Esophagus mucosa (tissue), 1 donor: ENCODE measurements at regions not wholly inside any gene's neighbourhood (a gene's known extent, or its start where the extent isn't known, plus 50 kb on each side); places are given as distances from the start of the nearest gene placed in this dataset.
"Not testable (repeated sequence)": the region's sequence is repeated elsewhere in the genome, so short reads cannot be mapped to it uniquely, and the experiment has no call there.

Experiments used
- ATAC-seq: fragments of 200-7000 bp; cut with Tn5 transposase; one replicate; pipeline ENCODE4 v1.9.1; 2020
- donor health status: DM: yes; HTN: yes; CAD: no.

DNA sequence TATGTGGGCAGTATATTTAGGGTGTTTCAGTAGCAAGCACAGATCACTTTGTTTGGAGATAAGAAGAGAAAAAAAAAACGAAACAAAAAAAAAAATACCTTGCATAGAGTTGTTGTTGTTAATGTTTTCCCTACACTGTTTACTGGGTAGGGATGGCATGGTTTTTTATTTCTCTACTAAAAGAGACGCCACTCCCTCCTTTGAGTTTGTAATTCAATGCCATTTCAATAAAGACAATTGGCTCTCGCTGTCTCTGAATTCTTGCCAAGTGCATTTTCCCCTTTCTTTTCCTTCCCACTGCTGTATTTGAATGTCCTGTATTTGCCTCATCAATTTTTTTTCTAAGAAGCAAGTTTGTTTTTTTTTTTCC lies 213.9 kb upstream of the UBASH3B start:
- no peak for ATAC-seq

DNA sequence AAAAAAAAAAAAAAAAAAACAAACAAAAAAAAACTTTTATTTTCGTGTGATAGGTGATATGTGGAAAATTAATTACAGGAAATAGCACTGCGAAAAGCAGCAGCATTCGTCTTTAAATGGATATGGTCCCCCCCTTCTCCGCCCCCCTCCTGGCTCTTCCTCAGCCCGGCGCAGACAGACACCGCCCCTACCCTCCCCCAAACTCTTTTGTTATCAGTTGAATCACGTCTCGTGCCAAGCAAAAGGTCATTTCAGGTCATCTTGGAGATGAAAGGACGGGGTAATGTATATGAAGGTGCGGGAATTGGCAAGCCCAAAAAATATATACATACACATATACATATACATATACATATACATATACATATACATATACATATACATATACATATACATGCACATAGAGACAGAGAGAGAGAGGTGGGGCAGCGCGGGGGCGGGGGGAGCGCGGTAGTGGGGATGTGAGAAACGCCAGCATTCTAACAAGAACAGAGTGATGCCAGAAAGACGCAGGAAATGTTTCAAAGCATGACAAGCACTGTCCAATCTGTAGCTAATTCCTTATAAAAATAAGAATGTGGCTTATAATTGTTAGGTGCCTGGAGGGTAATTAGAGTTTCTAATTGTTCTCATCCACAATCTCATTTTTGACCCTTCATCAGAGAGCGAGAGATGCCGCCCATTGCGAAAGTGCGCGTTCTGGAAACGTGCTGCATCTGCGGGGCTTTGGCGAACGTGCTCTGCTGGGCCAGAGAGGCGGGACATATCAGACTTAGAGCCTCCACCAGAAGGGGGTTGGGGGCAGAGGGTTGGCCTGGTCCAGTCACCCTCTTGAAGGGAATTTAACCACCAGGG lies 214.5 kb upstream of the UBASH3B start:
- ATAC-seq, result no peak

DNA sequence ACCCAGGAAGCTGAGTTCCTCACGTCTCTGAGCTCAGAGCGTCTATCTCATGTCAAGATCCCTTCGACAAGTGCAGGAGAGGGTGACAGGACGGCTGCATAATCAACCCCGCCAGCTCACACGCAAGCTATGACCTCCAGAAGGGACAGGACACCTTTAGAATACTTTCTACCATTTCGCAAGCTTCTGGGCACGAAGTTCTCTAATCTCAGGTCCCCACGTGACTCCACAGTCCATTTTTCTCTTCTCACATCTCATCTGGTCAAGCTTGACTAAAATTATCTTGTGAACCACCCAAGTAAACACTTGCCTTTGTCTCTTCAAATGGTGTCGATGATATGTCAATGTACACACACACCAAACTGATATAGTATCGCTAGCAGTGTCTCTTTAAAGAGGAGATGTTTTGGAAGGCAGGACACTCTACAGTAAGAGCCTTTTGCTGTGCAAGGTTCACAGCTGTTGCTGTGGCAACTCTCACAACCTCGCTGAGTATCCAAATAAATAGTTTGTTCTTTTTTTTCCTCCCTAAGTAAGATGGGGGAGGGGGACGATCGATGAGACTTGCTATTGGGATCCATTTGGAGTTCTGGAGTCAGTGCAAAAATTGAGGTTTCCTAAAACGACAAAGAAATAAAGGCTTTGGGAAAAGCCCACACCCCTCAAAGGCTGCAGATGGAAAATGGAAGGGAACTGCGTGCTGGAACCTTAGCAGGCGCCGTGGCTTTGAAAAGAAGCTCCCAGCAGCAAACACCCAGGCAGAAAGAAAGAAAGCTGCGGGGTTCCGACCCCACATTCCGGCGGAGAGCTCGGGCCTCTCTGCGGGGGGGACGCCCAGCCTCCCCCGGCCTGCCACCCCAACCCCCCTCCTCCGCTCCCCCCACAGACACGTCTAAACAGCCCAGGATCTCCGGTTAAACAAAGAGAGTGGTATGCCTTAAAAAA lies 215.4 kb upstream of the UBASH3B start:
- no peak for ATAC-seq

DNA sequence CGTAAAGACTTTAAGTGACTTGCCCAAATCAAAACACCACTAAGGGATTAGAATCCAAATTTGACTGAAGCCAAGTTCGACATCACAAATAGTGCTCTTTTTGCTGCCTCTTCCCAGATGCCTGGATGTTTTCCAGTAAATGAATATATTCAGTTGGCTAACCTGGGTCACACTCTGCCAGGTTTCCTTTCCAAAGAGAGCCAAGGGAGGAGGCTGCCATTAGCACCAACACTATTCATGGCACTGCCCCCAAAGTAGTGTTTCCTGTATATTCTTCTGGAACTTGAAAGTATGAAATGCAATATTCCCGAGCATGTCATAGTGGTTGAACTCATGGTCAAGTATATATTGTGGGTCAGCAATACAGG lies 219.3 kb upstream of the UBASH3B start:
- ATAC-seq, result no peak

DNA sequence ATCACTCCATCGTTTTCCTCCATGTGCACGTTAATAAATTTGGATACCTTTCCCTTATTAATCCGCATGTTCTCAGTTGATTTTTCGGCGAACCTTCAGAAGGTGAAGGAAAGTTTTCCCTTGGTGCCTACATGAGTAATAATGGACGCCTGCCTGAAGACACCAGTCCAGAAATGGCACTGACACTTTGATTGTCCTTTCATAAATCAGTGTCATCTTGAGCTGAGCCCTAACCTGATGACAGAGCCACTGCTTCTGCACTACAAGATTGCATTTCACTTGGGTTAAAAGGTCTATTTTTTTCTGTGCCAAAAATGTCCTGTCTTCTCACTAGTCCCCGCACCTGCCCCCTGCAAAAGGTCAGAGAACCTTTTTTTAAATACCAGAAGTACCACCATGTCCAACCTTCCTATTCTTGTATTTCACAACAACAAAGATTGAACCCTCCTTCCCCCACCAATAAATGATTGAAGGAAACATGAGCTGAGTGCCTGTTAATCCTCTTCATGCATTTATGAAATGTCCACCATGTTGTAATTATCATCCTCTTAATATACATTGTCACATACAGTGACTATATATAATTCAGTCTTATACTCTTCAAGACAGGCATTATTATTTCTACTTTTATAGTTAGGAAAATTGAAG lies 219.9 kb upstream of the UBASH3B start:
- no peak for ATAC-seq

DNA sequence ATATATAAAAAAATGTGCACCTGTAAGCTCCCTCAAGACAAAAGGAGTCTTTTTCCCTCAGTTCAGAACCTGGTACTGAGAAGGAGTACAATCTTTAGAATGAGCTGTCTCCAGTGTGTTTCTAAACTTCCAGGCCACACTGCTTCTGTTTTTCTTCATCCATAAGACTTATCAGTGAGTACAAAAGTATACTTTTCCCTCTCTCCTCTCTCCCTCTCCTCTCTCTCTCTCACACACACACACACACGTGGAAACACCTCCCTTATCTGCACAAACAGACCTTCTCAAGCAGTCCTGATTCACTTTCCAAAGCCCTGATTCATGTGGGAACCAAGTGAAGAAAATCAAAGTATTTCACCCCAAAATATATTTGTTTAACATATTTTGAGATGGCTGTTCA lies 220.7 kb upstream of the UBASH3B start:
- ATAC-seq, result no peak

DNA sequence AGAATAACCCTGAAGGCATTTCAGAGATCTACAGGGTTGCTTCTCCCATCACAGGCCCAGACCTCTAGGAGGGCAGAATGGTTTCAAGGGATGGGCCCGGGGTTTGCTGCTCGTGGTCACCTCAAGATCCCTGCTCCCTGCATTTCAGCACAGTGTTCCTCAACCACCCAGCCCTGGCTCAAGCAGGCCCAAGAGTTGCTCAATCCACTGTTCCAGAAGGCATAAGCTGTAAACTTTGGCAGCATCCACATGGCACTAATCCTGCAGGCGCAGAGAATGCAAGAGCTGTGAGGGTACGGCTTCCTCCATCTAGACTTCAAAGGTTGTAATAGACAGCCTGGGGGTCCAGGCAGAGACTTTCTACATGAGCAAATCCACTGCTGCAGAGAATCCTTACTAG lies 225.0 kb upstream of the UBASH3B start:
- no peak for ATAC-seq

DNA sequence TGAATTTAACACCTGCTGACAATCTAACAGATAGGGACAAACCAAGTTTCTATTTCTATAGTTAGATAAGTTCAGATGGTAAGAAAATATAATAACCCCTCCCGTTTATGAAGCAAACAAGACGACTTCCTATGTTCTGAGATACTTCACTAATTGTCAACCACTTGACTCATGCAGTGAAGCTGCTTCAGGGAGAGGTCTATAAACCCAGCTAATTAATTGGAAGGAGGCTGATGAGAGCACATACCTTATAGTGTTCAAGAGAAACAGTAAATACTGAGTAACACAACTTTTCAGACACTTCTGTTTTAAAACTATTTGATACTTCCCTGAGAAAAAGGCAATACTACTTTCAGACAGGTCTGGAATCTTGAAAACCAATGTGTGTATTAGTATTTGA lies 229.4 kb upstream of the UBASH3B start:
- no peak for ATAC-seq

DNA sequence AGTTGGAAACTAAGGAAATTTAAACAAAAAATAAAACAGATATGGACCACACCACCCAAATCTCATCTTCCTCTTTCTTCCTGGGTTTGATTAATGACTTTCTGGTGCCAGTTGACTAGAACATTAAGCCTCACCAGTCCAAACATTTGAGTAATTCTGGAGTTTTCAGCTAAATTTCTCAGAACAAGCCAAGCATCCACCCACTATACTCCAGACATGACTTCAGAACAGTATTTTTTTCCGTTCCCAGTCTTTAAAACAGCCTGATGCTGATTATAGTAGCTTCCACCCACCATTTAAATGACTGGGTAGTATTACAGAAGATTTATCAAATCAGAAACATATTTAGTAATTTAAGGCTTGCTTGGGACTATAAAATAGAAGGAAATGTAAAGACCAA lies 230.9 kb upstream of the UBASH3B start:
- ATAC-seq, result no peak

DNA sequence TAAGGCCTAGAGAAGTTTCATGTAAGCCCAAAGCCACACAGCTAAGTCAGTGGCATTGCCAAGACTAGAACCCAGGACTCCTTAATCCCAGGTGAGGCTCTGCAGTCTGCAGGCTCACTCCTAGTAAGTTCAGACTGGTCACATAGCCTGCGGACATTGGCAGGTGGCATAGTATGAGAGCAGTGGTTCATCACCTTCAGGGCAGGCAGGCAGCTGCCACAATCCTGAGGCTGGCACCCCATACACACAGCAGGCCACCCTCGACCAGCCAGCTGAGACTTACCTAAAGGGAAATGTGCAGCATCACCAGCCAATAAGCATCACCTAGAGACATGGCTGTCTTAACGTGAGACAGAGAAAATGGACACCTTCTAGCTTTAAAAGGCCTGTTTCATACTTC lies 231.6 kb upstream of the UBASH3B start:
- no peak for ATAC-seq

DNA sequence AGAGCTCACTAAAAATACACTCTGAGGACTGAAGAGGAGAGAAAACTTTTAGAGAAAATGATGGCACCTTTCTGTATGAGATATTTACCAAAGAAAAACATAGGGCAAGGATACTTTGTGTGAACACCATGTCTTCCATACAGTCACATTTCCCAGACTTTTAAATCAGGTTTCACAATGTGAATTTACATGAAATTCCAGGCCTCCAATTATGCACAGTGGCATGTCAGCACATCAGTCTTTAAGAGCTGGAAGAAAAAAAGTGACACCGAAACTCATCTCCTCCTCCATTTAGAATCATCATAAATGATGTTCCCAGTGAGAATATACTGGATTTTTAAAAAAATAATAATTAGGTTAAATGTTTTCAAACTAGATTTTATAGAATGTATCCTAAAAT lies 232.2 kb upstream of the UBASH3B start:
- no peak for ATAC-seq

DNA sequence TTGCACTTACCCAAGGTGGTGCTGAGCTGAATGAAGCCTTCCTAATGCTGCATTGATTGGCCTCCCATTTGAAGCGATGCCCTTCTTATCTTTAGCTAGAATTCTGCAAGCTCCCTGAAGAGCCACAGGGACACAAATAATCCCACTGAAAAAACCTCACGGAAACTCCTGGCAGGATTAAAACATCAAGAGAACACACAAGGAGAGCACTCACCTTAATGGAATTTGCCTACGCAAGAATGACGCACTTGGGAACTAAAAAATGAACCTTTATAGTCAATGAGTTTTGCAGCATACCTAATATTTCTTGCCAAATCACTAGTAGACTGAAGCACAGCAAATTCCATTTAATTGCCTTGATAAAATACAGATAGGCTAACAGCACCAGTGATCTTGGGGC lies 232.8 kb upstream of the UBASH3B start:
- ATAC-seq, result no peak

DNA sequence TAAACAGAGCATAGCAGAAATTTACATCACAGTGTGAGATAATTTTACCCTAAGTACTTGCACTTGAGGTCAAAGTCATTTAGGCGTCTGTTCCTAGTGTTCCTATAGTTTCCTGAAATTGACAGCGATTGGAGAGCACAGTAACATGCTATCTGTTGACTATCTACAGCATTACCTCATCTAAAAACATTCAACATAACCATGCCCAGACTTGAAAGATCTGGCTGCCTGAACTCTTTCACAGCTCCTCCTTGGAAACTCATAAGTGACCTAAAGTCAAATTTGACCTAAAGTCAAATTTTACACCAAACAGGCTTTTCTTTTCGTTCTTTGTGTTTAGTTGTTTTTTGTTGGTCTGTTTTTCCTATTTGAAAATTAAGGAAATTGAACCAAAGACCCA lies 233.8 kb upstream of the UBASH3B start:
- ATAC-seq, result no peak

DNA sequence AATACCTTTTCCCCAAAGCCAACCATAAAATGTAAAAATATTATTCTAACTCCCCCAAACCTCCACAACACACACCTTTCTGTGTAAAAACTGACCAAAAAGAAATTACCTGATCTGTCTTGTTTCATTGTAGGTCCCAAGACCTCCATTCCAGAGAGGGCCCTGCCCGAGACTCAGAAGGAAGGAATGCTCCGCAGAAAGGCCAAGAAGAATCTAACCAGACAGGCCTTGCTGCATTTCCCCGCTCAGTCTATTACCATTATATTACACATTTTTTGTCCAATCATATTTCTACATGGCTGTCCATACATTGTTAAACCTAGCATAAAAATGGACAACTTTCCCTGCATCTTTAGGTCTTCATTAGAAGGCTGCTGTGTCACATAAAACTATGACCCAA lies 237.5 kb upstream of the UBASH3B start:
- no peak for ATAC-seq

DNA sequence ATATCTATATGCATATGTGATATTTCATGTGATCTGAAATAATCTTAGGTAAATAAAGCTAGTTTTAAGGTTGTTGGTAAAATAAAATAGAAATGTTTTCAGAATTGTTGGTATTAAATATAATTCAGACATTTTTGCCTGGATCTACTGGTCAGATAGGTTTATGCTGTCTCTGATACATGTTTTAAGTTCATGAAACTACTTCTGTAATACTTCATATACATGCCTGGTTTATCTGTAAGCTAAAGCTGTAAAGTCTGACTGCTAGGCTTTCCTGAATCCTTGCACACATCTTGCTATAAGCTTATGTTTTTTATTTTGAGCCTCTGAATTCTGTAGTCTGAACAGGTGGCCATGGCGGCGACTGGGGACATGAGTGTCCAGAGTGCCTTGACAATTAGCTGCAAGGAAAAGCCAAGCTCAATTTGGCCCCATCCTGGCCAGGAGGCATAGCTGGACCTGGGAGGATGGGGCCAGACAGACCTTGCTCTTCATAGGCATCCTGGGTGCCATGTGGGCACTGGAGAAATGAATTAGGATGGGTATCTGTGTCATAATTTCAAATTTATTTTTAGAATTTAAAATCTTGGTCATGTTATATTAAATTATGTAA lies 241.0 kb upstream of the UBASH3B start:
- no peak for ATAC-seq

DNA sequence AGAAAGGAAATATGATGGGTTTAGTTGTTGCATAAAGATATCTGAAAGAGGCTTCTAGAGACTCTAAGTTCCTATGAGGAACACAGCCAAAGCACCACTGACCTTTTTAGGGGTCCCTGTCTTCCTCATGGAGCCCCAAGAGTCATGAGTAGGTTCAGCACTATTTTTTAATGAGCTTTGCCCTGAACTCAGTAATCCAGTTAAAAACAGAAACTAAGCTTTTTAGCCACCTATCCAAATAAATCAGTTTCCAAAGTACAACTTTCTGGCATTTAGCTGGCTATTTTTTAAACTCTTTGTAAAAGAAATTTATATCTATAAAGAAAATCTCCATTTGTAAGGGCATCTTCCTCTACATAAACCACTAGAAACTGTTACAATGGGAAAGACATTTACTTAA lies 241.8 kb upstream of the UBASH3B start:
- ATAC-seq, result no peak

DNA sequence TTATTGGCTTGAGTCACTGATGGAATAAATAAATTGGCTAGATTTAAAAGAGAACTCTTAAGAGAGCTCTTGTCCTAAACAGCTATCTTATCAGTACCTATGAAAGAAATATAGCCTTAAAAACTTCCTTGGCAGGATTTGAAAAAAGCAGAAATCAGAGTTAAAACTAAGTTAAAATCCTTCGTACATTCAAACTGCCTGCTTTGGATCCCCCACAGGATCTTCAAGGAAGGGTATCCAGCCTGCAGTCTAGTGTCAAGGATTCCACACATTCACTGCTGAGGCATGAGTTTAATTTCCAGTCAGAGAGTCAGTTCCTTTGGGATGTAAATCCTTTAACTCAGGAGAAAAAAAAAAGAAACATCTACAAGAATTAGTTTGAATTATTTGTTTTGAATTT lies 242.9 kb upstream of the UBASH3B start:
- ATAC-seq, result no peak

DNA sequence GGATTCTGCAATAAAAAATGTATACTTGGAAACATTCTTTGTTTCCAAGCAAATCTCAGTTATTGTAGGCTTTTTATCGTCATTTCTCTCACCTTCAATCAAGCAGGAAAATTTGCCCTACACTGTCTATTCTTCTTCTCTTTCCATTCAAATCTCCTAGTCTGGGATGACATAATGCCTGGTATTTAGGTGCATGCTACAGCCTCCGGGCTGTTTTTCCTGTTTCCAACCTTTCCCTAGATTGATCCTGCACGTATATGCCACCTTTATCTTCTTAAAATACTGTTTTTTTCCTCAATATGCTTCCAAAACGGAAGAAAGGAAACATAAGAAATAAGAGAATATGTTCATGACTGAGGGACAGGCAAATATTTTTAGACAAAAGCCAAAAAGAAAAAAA lies 249.1 kb upstream of the UBASH3B start:
- ATAC-seq, result no peak

DNA sequence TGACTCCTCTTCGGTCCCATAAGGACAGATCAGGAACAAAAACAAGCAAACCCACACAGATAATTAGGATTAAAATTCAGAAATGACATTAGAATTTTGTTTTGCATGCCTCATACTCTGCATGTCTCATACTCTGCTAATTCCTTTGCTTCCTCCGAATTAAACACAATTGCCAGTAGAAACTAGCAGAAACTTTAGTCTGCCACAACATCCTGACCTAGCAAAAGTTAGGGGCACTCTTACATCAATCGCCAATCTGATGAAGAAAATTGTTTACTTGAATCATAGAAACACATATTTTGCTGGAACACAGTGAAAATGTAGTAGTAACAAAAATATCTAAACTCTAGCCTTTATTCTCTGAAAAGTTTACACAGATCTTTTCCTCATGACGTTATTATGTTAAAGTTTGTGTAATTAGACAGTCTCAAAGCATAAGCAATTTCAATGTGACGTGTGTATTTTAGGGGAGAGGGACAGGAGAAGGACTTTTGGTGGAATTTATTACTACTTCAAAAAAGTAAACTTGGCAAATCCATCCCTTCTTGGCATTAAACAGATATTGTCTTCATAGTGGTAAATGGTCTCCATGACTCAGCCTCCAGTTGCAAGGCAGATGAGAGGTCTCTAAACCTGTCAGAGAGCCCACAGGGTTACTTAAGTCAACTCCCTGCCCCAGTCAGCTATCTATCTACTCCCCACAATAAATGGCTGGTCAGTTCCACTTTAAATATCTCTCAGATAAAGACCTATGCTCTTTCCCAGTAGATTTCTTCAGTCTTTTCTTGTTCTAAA lies 249.8 kb upstream of the UBASH3B start:
- ATAC-seq, result no peak

DNA sequence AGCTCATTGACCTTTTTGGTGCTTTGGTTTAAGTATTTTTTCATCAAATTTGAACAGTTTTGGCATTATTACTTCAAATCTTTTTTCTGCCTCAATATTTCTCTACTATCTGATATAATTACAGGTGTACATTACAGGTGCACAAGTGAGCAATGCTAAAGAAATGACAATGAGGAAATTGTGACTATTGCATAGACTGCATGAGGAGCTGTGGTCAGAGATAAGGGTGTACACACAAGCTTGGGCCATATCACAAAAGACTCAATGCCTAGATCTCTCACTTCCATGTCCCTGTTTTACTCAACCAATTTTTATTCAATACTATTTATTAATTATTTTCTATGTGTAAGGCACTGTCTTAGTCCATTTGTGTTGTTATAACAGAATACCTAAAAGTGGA lies 251.0 kb upstream of the UBASH3B start:
- no peak for ATAC-seq

DNA sequence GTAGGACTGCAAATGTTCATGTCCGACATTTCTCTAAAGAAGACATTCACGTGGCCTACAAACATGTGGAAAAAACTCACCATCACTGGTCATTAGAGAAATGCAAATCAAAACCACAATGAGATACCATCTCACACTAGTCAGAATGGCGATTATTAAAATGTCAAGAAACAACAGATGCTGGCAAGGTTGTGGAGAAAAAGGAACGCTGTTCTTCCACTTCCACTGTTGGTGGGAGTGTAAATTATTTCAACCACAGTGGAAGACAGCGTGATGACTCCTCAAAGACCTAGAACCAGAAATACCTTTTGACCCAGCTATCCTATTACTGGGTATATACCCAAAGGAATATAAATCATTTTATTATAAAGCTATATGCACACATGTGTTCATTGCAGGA lies 253.9 kb upstream of the UBASH3B start:
- not testable (repeated sequence) for ATAC-seq

DNA sequence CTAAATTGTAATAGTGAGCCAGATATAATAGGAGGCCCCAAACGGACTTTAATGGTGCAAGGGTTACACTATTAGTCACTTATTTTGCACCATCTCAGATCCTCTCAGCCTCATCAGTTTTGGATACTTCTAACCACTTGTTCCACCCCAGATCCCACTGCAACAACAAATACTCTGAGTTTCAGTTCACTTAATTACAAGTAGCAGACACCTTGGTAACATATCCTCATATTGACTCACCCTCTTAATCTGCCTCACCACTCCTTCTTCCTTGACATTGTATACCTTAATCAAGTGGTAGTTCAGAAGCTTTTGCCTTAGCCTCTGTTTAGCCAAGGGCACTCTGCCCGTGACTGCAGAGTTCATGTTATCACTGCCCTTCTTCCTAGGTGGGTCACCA lies 256.1 kb upstream of the UBASH3B start:
- peak; percentile 37 for ATAC-seq
